GM10248 (cell line): ENCODE measurements at regions not wholly inside any gene's neighbourhood (a gene's known extent, or its start where the extent isn't known, plus 50 kb on each side); places are given as distances from the start of the nearest gene placed in this dataset.
"Not testable (repeated sequence)": the region's sequence is repeated elsewhere in the genome, so short reads cannot be mapped to it uniquely, and the experiment has no call there.

Source experiments
- CTCF ChIA-PET: fragments of 300-600 bp; sonication (Branson Sonifier 250); formaldehyde crosslinking; extraction: SDS; loops from one replicate; lab custom pipeline; 2021; ENCODE audit warnings: antibody characterized with exemption; lab: Yijun Ruan, JAX
- POLR2A ChIA-PET: fragments of 350-650 bp; sonication (Branson Sonifier 250); formaldehyde crosslinking; extraction: SDS; loops from one replicate; lab custom pipeline; 2020; ENCODE audit warnings: antibody characterized with exemption; lab: Yijun Ruan, JAX
- DNase-seq: peaks from one replicate; pipeline ENCODE4 v3.0.0; 2012; ENCODE audit errors: extremely low spot score
- TF ChIP-seq, protein P1 (sequence below): IDR thresholded peaks from 2 replicates; pipeline ENCODE4 v1.5.1; 2012; ENCODE audit warnings: mild to moderate bottlenecking, low read depth; ENCODE audit errors: extremely low read depth, missing control alignments, control extremely low read depth

DNA sequence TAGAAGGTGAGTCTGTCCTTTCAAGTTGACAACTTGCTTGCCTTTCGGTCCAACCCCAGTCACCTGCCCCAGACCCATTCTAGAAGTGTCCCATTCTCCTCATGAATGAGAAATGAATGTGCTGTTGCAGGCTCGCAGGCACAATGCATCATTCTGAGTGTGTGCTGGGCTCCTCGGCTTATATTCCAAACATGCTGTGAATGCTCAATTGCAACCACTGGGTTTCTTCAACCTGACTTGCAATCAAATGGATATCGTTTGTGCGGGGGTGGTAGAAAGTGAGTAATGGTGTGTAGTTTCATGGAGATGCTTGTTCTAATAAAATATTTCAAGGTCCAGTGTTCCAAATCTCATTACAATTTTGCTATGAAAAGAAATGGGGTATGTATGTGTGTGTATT, 256.6 kb upstream of the IL12B start:
- ChIA-PET POLR2A (no interaction called here), CTCF (no interaction called here)
- TF ChIP-seq, protein P1, sequence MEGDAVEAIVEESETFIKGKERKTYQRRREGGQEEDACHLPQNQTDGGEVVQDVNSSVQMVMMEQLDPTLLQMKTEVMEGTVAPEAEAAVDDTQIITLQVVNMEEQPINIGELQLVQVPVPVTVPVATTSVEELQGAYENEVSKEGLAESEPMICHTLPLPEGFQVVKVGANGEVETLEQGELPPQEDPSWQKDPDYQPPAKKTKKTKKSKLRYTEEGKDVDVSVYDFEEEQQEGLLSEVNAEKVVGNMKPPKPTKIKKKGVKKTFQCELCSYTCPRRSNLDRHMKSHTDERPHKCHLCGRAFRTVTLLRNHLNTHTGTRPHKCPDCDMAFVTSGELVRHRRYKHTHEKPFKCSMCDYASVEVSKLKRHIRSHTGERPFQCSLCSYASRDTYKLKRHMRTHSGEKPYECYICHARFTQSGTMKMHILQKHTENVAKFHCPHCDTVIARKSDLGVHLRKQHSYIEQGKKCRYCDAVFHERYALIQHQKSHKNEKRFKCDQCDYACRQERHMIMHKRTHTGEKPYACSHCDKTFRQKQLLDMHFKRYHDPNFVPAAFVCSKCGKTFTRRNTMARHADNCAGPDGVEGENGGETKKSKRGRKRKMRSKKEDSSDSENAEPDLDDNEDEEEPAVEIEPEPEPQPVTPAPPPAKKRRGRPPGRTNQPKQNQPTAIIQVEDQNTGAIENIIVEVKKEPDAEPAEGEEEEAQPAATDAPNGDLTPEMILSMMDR: no peak
- DNase-seq: no peak

DNA sequence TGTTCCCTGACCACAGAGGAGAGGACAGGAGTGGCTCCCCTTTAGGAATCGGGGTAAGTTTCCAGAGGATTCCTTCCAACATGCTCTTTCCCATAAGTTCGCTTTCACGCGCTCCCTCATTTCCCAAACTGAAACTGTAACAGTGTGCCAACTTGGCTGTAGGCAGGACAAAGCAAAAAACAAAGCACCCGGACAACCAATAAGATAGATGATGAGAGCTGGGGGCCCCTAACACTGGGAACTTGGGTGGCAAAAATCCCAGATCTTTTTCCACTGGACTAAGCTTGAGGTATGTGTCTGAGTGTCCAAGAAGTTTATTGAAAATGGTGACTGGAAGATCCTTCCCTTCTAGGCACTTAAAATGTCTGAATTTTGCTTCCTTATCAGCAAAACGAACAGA, 258.7 kb upstream of the IL12B start:
- ChIA-PET CTCF (no interaction called here), POLR2A (no interaction called here)
- no peak for DNase-seq
- TF ChIP-seq, protein P1: no peak

DNA sequence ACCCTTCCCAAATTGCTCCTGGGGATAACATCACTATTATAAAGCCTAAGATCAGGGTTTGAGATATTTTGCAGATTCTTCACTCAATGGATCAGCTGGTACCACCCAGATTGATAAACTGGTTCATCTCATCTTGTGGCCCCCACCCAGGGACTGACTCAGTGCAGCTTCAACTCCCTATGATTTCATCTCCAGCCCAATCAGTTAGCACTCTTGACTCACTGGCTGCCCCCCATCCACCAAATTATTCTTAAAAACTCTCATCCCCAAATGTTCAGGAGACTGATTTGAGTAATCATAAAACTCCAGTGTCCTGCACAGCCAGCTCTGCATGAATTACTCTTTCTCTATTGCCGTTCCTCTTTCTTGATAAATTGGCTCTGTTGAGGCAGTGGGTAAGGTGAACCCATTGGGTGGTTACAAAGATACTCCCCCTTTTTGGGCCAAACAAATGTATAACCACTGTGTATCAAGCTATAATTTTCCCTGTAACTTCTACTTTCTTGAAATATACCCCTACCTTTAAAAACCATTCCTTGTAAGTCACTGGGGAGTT, 263.3 kb upstream of the IL12B start:
- no peak for DNase-seq
- ChIA-PET CTCF (interaction anchor here (0.9 to 1.4 kb wide), 2 partner anchors 9 to 11 kb away, joined by 3 read pairs; no protein-coding TSS in a partner anchor), POLR2A (no interaction called here)
- TF ChIP-seq, protein P1: no peak

DNA sequence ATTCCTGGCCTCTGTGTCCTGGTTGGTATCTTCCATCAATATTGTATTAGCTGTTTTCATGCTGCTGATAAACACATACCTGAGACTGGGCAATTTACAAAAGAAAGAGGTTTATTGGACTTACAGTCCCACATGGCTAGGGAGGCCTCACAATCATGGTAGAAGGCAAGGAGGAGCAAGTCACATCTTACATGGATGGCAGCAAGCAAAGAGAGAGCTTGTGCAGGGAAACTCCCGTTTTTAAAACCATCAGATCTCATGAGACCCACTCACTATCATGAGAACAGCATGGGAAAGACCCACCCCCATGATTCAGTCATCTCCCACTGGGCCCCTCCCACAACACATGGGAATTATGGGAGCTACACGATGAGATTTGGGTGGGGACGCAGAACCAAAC, 265.3 kb upstream of the IL12B start:
- CTCF ChIA-PET, DNase-seq, POLR2A ChIA-PET: not testable (repeated sequence)

DNA sequence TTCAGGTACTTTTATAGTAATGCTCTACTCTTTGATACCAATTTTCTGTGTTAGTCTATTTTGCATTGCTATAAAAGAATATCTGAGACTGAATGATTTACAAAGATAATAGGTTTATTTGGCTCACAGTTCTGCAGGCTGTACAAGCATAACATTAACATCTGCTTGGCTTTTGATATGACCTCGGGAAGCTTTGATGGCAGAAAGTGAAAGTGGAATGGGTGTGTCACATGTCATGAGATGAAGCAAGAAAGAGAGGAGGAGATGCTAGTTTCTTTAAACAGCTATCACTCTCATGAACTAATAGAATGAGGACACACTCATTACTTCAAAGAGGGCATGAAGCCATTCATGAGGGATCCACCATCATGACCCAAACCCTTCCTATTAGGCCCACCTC, 270.9 kb upstream of the IL12B start:
- TF ChIP-seq, protein P1: no peak
- ChIA-PET CTCF (no interaction called here), POLR2A (no interaction called here)
- no peak for DNase-seq

DNA sequence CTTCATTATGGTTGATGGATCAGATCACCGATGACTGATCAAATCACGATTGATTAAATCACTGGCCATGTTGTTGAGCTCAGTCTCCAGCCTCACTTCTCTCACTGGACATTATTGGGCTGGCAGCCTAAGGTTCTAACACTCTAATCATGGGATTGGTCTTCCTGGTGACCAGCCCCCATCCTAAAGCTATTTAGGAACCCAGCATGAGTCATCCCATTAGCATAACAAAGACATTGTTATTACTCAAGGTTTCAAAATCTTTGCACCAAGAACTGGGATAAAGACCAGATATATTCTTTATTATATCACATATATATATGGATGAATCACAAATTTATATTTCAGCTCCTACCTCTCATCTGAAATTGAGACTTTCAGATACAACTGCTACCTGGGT, 272.1 kb upstream of the IL12B start:
- DNase-seq: no peak
- ChIA-PET CTCF (interaction anchor here (1.0 kb wide), 2 partner anchors 9 to 11 kb away, joined by 3 read pairs; no protein-coding TSS in a partner anchor), POLR2A (no interaction called here)
- TF ChIP-seq, protein P1: no peak

DNA sequence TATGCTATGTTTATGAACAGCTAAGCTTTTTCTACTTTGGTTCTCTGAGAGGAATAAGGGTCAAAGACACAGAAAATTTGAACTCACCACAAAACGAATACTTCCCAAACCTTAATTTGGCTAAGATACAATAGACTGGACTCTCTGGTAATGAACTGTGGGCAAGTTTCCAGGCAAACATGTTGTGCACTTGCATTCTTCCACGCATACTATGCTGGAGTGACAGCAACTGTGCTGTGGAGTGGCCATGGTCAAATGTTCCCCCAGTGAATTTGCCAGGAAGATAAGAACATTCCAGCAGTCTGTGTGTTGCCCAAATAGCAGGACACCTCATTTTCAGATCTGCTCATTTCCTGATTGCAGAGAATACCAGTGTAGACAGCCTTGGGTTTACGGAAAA, 275.3 kb upstream of the IL12B start:
- TF ChIP-seq, protein P1: no peak
- POLR2A ChIA-PET: no interaction called here
- CTCF ChIA-PET: no interaction called here
- DNase-seq: no peak
